ENCODE measurements at regions not wholly inside any gene's neighbourhood (a gene's known extent, or its start where the extent isn't known, plus 50 kb on each side); places are given as distances from the start of the nearest gene placed in this dataset.

GRCh38 chr3:21274079-21274571, 476.9 kb downstream of the ZNF385D start:
- Mint-ChIP-seq H3K9me3 (peaks cover 7% of the 10 kb centered on the region), H3K27ac (no peak overlapping the region), H3K27me3 (no peaks in the 10 kb centered on the region), H3K4me1 (no peaks in the 10 kb centered on the region), H3K4me3 (no peak overlapping the region), H3K36me3 (no peaks in the 10 kb centered on the region)
- DNase-seq: no peak
- CTCF ChIA-PET: no interaction called here

GRCh38 chr3:21273259-21274025, 477.6 kb downstream of the ZNF385D start:
- peaks cover 7% of the 10 kb centered on the region for H3K9me3 Mint-ChIP-seq
- no peaks in the 10 kb centered on the region for H3K36me3 Mint-ChIP-seq
- H3K27me3 Mint-ChIP-seq: no peaks in the 10 kb centered on the region
- H3K4me1 Mint-ChIP-seq: no peaks in the 10 kb centered on the region
- CTCF ChIA-PET: no interaction called here
- no peak overlapping the region for H3K4me3 Mint-ChIP-seq
- no peak for DNase-seq
- no peak overlapping the region for H3K27ac Mint-ChIP-seq

GRCh38 chr3:21271606-21272016, 479.4 kb downstream of the ZNF385D start:
- Mint-ChIP-seq H3K4me1 (no peaks in the 10 kb centered on the region), H3K4me3 (no peak overlapping the region), H3K9me3 (peaks cover 7% of the 10 kb centered on the region), H3K27me3 (no peaks in the 10 kb centered on the region), H3K36me3 (no peaks in the 10 kb centered on the region), H3K27ac (no peak overlapping the region)
- no peak for DNase-seq
- CTCF ChIA-PET: no interaction called here

- no peak overlapping the region for H3K27ac Mint-ChIP-seq
- CTCF ChIA-PET: no interaction called here
- H3K27me3 Mint-ChIP-seq: no peaks in the 10 kb centered on the region
- no peak for DNase-seq
- no peaks in the 10 kb centered on the region for H3K4me1 Mint-ChIP-seq
- no peaks in the 10 kb centered on the region for H3K36me3 Mint-ChIP-seq
- H3K4me3 Mint-ChIP-seq: no peak overlapping the region
- H3K9me3 Mint-ChIP-seq: peaks cover 4% of the 10 kb centered on the region
Measured at GRCh38 chr3:21269882-21270281, 481.1 kb downstream of the ZNF385D start.

GRCh38 chr3:21260507-21260906, 490.5 kb downstream of the ZNF385D start:
- no peaks in the 10 kb centered on the region for H3K27me3 Mint-ChIP-seq
- no peaks in the 10 kb centered on the region for H3K4me1 Mint-ChIP-seq
- no peaks in the 10 kb centered on the region for H3K36me3 Mint-ChIP-seq
- H3K27ac Mint-ChIP-seq: no peak overlapping the region
- peaks cover 5% of the 10 kb centered on the region for H3K9me3 Mint-ChIP-seq
- DNase-seq: no peak
- CTCF ChIA-PET: no interaction called here
- H3K4me3 Mint-ChIP-seq: no peak overlapping the region

- Mint-ChIP-seq H3K9me3 (peaks cover 5% of the 10 kb centered on the region), H3K4me3 (no peak overlapping the region), H3K27me3 (no peaks in the 10 kb centered on the region), H3K27ac (no peak overlapping the region), H3K36me3 (no peaks in the 10 kb centered on the region), H3K4me1 (no peaks in the 10 kb centered on the region)
- CTCF ChIA-PET: no interaction called here
- DNase-seq: no peak
Measured at GRCh38 chr3:21259896-21260295, 491.1 kb downstream of the ZNF385D start.

- no peaks in the 10 kb centered on the region for H3K27me3 Mint-ChIP-seq
- no peak for DNase-seq
- no peak overlapping the region for H3K27ac Mint-ChIP-seq
- H3K36me3 Mint-ChIP-seq: no peaks in the 10 kb centered on the region
- no peak overlapping the region for H3K4me3 Mint-ChIP-seq
- CTCF ChIA-PET: no interaction called here
- H3K9me3 Mint-ChIP-seq: peaks cover 5% of the 10 kb centered on the region
- H3K4me1 Mint-ChIP-seq: no peaks in the 10 kb centered on the region
Measured at GRCh38 chr3:21256932-21257331, 494.1 kb downstream of the ZNF385D start.

GRCh38 chr3:21238661-21239060, 512.3 kb downstream of the ZNF385D start:
- CTCF ChIA-PET: no interaction called here

GRCh38 chr3:21237638-21238037, 513.4 kb downstream of the ZNF385D start:
- Mint-ChIP-seq H3K4me1 (no peaks in the 10 kb centered on the region), H3K36me3 (no peaks in the 10 kb centered on the region), H3K4me3 (no peak overlapping the region), H3K9me3 (no peaks in the 10 kb centered on the region), H3K27ac (no peak overlapping the region), H3K27me3 (no peaks in the 10 kb centered on the region)
- no peak for DNase-seq
- CTCF ChIA-PET: no interaction called here

More at GRCh38 chr3:21238661-21239060, 512.3 kb downstream of the ZNF385D start:
- H3K9me3 Mint-ChIP-seq: peaks cover under 1% of the 10 kb centered on the region
- H3K4me3 Mint-ChIP-seq: no peak overlapping the region
- no peaks in the 10 kb centered on the region for H3K27me3 Mint-ChIP-seq
- H3K4me1 Mint-ChIP-seq: no peaks in the 10 kb centered on the region
- no peak for DNase-seq
- no peak overlapping the region for H3K27ac Mint-ChIP-seq
- H3K36me3 Mint-ChIP-seq: no peaks in the 10 kb centered on the region

- DNase-seq: no peak
- Mint-ChIP-seq H3K4me1 (no peaks in the 10 kb centered on the region), H3K9me3 (no peaks in the 10 kb centered on the region), H3K4me3 (no peak overlapping the region), H3K27ac (no peak overlapping the region), H3K36me3 (no peaks in the 10 kb centered on the region), H3K27me3 (no peaks in the 10 kb centered on the region)
- CTCF ChIA-PET: no interaction called here
Measured at GRCh38 chr3:21235491-21235890, 515.5 kb downstream of the ZNF385D start.

GRCh38 chr3:21234933-21235332, 516.1 kb downstream of the ZNF385D start:
- Mint-ChIP-seq H3K27me3 (no peaks in the 10 kb centered on the region), H3K9me3 (no peaks in the 10 kb centered on the region), H3K4me1 (no peaks in the 10 kb centered on the region), H3K36me3 (no peaks in the 10 kb centered on the region), H3K4me3 (no peak overlapping the region), H3K27ac (no peak overlapping the region)
- no peak for DNase-seq
- CTCF ChIA-PET: no interaction called here

- Mint-ChIP-seq H3K36me3 (no peaks in the 10 kb centered on the region), H3K4me1 (no peaks in the 10 kb centered on the region), H3K9me3 (peaks cover 2% of the 10 kb centered on the region), H3K27me3 (no peaks in the 10 kb centered on the region), H3K27ac (no peak overlapping the region), H3K4me3 (no peak overlapping the region)
- DNase-seq: no peak
- CTCF ChIA-PET: no interaction called here
Measured at GRCh38 chr3:21229426-21230135, 521.4 kb downstream of the ZNF385D start.

- H3K4me1 Mint-ChIP-seq: no peaks in the 10 kb centered on the region
- H3K9me3 Mint-ChIP-seq: peaks cover 2% of the 10 kb centered on the region
- no peak for DNase-seq
- H3K27me3 Mint-ChIP-seq: no peaks in the 10 kb centered on the region
- no peaks in the 10 kb centered on the region for H3K36me3 Mint-ChIP-seq
- no peak overlapping the region for H3K4me3 Mint-ChIP-seq
- CTCF ChIA-PET: no interaction called here
- H3K27ac Mint-ChIP-seq: no peak overlapping the region
Measured at GRCh38 chr3:21226086-21226485, 524.9 kb downstream of the ZNF385D start.

- Mint-ChIP-seq H3K36me3 (no peaks in the 10 kb centered on the region), H3K27me3 (no peaks in the 10 kb centered on the region), H3K4me1 (no peaks in the 10 kb centered on the region), H3K9me3 (peaks cover 5% of the 10 kb centered on the region), H3K27ac (no peak overlapping the region), H3K4me3 (no peak overlapping the region)
- CTCF ChIA-PET: no interaction called here
- DNase-seq: no peak
Measured at GRCh38 chr3:21220944-21221343, 530.1 kb downstream of the ZNF385D start.

GRCh38 chr3:21216598-21216997, 534.4 kb downstream of the ZNF385D start:
- Mint-ChIP-seq H3K27ac (no peak overlapping the region), H3K9me3 (peaks cover 12% of the 10 kb centered on the region), H3K4me1 (no peaks in the 10 kb centered on the region), H3K36me3 (no peaks in the 10 kb centered on the region), H3K4me3 (no peak overlapping the region), H3K27me3 (no peaks in the 10 kb centered on the region)
- CTCF ChIA-PET: no interaction called here
- no peak for DNase-seq

Measured in activated naive CD4-positive, alpha-beta T cell treated with anti-CD3 and anti-CD28 coated beads, Interleukin-2, amount 10 ng/mL, durations not matched to agents 7 days and 5 days (primary cell).